ENCODE measurements at regions not wholly inside any gene's neighbourhood (a gene's known extent, or its start where the extent isn't known, plus 50 kb on each side); places are given as distances from the start of the nearest gene placed in this dataset.

- WGBS, 2 donors, result 68 to 69% methylated on average over 13 of the region's 13 CpGs
Observed at GRCh38 chr15:100761290-100761935, 118.2 kb upstream of the ALDH1A3 start.

GRCh38 chr15:100762289-100762688 is 117.3 kb upstream of the ALDH1A3 start:
- Histone ChIP-seq H3K36me3 (no peaks in the 10 kb centered on the region), H3K9me3 (no peaks in the 10 kb centered on the region), H3K4me1 (no peaks in the 10 kb centered on the region), H3K4me3 (no peak overlapping the region), H3K27ac (no peak overlapping the region), H3K27me3 (no peaks in the 10 kb centered on the region)
- FAIRE-seq, result no peak
- intact Hi-C loops (cut with DNase I), result no loop called here
- no peak for TF ChIP-seq CTCF (IDR thresholded peaks at IDR 0.05)
- ATAC-seq, result no peak
- peak in 1 of 6 donors; percentile 4 for DNase-seq
- WGBS, 2 donors, result 65 to 73% methylated on average over 12 of the region's 12 CpGs

More at GRCh38 chr15:100761290-100761935, 118.2 kb upstream of the ALDH1A3 start:
- DNase-seq, result peak in 1 of 6 donors; percentile 5
- H3K27me3 ChIP-seq, result no peaks in the 10 kb centered on the region
- no peak for ATAC-seq
- intact Hi-C loops (cut with DNase I), result no loop called here
- no peak overlapping the region for H3K27ac ChIP-seq
- no peaks in the 10 kb centered on the region for H3K4me1 ChIP-seq
- TF ChIP-seq CTCF (IDR thresholded peaks at IDR 0.05), result no peak
- H3K4me3 ChIP-seq, result no peak overlapping the region
- H3K9me3 ChIP-seq, result no peaks in the 10 kb centered on the region
- H3K36me3 ChIP-seq, result no peaks in the 10 kb centered on the region
- FAIRE-seq, result no peak

GRCh38 chr15:100762913-100763834 is 116.5 kb upstream of the ALDH1A3 start:
- no peak for TF ChIP-seq CTCF (IDR thresholded peaks at IDR 0.05)
- no peaks in the 10 kb centered on the region for H3K4me1 ChIP-seq
- no peaks in the 10 kb centered on the region for H3K27me3 ChIP-seq
- intact Hi-C loops (cut with DNase I), result no loop called here
- H3K9me3 ChIP-seq, result no peaks in the 10 kb centered on the region
- FAIRE-seq (no peak), DNase-seq (no peak), ATAC-seq (no peak)
- no peak overlapping the region for H3K4me3 ChIP-seq
- no peak overlapping the region for H3K27ac ChIP-seq
- H3K36me3 ChIP-seq, result no peaks in the 10 kb centered on the region
- 71 to 81% methylated on average over 10 of the region's 10 CpGs for WGBS, 2 donors

GRCh38 chr15:100763835-100764750 is 115.5 kb upstream of the ALDH1A3 start:
- Histone ChIP-seq H3K9me3 (no peaks in the 10 kb centered on the region), H3K4me1 (no peaks in the 10 kb centered on the region), H3K36me3 (no peaks in the 10 kb centered on the region), H3K4me3 (no peak overlapping the region), H3K27ac (no peak overlapping the region), H3K27me3 (no peaks in the 10 kb centered on the region)
- ATAC-seq (no peak), FAIRE-seq (no peak), DNase-seq (no peak)
- no peak for TF ChIP-seq CTCF (IDR thresholded peaks at IDR 0.05)
- intact Hi-C loops (cut with DNase I), result no loop called here
- WGBS, 2 donors, result 76 to 82% methylated on average over 20 of the region's 20 CpGs

Data from pancreas (tissue), 10 donors.